T follicular helper cell (primary cell): ENCODE measurements at regions not wholly inside any gene's neighbourhood (a gene's known extent, or its start where the extent isn't known, plus 50 kb on each side); places are given as distances from the start of the nearest gene placed in this dataset.
"Not testable (repeated sequence)": the region's sequence is repeated elsewhere in the genome, so short reads cannot be mapped to it uniquely, and the experiment has no call there.

Source experiments
- DNase-seq: peaks from one replicate; pipeline ENCODE4 v3.0.0-alpha.2; 2020; ENCODE audit warnings: low read depth

GRCh38 chr15:53126144-53126543 is 336.0 kb upstream of the ONECUT1 start:
- no peak for DNase-seq

GRCh38 chr15:53122818-53123217 is 332.7 kb upstream of the ONECUT1 start:
- DNase-seq = no peak

DNA sequence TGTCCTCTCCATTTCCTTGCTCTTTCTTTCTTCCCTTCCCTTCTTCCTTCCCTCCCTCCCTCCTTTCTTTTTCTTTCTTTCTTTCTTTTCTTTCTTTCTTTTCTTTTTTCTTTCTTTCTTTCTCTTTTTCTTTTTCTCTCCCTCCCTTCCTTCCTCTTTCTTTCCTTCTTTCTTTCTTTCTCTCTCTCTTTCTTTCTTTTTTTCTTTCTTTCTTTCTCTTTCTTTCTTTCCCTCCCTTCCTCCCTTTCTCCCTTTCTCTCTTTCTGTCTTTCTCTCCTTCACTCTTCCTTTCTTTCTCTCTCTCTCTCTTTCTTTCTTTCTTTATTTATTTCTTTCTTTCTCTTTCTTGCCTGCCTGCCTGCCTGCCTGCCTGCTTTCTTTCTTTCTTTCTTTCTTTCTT is 326.8 kb upstream of the ONECUT1 start:
- DNase-seq = not testable (repeated sequence)

- DNase-seq = no peak
These were observed 326.0 kb upstream of the ONECUT1 start for GRCh38 chr15:53116169-53116568.

GRCh38 chr15:53115563-53115962 is 325.4 kb upstream of the ONECUT1 start:
- no peak for DNase-seq

- no peak for DNase-seq
These were observed 324.8 kb upstream of the ONECUT1 start for GRCh38 chr15:53114960-53115359.

- no peak for DNase-seq
These were observed 320.9 kb upstream of the ONECUT1 start for GRCh38 chr15:53110999-53111398.

GRCh38 chr15:53108319-53108718 is 318.2 kb upstream of the ONECUT1 start:
- no peak for DNase-seq

GRCh38 chr15:53107855-53108254 is 317.7 kb upstream of the ONECUT1 start:
- DNase-seq = no peak

GRCh38 chr15:53106505-53107286 is 316.6 kb upstream of the ONECUT1 start:
- no peak for DNase-seq

GRCh38 chr15:53102483-53102882 is 312.3 kb upstream of the ONECUT1 start:
- DNase-seq = no peak

GRCh38 chr15:53080484-53080883 is 290.3 kb upstream of the ONECUT1 start:
- DNase-seq = no peak

- DNase-seq = no peak
These were observed 284.1 kb upstream of the ONECUT1 start for GRCh38 chr15:53074221-53074620.

DNA sequence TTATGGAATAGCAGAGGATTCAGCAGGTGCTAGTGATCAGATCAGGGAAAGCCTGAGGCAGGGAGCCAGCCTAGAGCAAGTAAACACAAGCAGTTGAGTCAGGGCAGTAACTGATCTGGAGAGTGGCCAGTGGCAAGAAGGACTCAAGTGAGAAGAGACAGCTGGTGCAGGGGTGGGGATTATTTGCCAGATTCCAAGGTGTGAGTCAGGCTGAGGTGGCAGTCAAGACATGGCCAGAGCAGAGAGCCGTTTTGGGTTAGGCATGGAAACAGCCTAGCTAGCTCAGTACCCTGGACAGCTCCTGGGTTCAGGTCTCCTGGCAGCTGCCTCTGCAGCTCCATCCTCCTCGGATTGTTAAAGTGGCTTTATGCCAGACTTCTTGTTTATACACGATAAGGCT is 281.9 kb upstream of the ONECUT1 start:
- no peak for DNase-seq

DNA sequence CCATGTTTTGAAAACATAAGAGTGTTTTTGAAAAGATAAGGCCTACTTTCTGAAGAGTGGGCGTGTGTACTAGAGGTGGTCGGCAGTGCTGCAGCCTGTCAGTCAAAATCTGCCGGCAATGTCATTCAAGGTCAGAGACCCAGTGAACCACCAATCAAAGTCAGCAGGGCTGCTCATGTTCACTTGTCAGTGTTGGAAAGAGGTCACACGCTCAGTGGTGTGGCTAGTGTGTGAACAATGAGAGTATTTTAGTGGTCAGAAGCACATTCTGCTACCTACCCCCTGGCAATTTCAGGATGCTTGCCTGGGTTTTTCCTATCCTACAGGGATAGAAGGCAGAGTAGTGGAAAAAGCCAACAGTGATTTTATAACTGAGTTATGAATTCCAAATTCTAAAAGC is 278.5 kb upstream of the ONECUT1 start:
- no peak for DNase-seq

- DNase-seq = no peak
These were observed 269.3 kb upstream of the ONECUT1 start for GRCh38 chr15:53059273-53060043.

- no peak for DNase-seq
These were observed 256.1 kb upstream of the ONECUT1 start for GRCh38 chr15:53046153-53046790.

GRCh38 chr15:53038655-53038941 is 248.5 kb upstream of the ONECUT1 start:
- no peak for DNase-seq

GRCh38 chr15:53037904-53038654 is 247.9 kb upstream of the ONECUT1 start:
- no peak for DNase-seq

DNA sequence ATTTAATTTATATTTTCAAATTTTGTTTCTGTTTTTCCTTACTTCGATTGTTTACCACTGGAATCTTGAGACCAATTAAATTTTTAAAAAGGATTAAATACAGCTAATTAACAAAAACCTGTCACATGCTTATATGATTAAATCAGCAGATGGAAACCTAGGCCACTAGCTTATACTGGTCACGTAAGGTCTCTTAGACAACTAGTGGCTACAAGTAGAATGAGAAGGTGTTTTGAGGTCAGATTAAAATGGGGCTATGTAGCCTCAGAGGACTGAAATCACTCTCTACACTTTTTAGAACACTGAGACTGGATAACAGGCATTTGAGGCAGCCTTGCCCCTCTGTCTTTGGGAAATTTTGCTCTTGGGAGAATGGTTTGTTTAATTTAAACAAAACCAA is 246.5 kb upstream of the ONECUT1 start:
- no peak for DNase-seq

- no peak for DNase-seq
These were observed 244.7 kb upstream of the ONECUT1 start for GRCh38 chr15:53034767-53035245.

- DNase-seq = no peak
These were observed 243.6 kb upstream of the ONECUT1 start for GRCh38 chr15:53033709-53034108.
